MM.1S (cell line): ENCODE measurements at regions not wholly inside any gene's neighbourhood (a gene's known extent, or its start where the extent isn't known, plus 50 kb on each side); places are given as distances from the start of the nearest gene placed in this dataset.

Experiments
- DNase-seq: peaks from one replicate; pipeline ENCODE4 v3.0.0-alpha.2; 2015
- H2AFZ ChIP-seq: fragments of 300-600 bp; sonication (generic); 2 replicates; pipeline ENCODE4 v1.6.0; 2016; ENCODE audit warnings: antibody characterized with exemption, low read length
- H3F3A ChIP-seq: fragments of 300-600 bp; sonication (generic); 2 replicates; pipeline ENCODE4 v1.6.1; 2016; ENCODE audit warnings: mild to moderate bottlenecking, antibody characterized with exemption, low read length, moderate library complexity, mixed read lengths; ENCODE audit not compliant: insufficient read depth
- H3K27ac ChIP-seq: fragments of 300-600 bp; sonication (generic); 2 replicates; pipeline ENCODE4 v1.5.1; 2016; ENCODE audit warnings: mild to moderate bottlenecking, low read length
- H3K27me3 ChIP-seq: fragments of 300-600 bp; sonication (generic); replicated peaks from 2 replicates; pipeline ENCODE4 v1.6.0; 2016; ENCODE audit warnings: low read length; ENCODE audit not compliant: insufficient read depth
- H3K36me3 ChIP-seq: fragments of 300-600 bp; sonication (generic); replicated peaks from 2 replicates; pipeline ENCODE4 v1.6.1; 2016; ENCODE audit warnings: mild to moderate bottlenecking, low read length, mixed read lengths; ENCODE audit not compliant: insufficient read depth
- H3K4me1 ChIP-seq: fragments of 300-600 bp; sonication (generic); 2 replicates; pipeline ENCODE4 v1.6.1; 2016; ENCODE audit warnings: low read length, mixed read lengths
- H3K4me2 ChIP-seq: fragments of 300-600 bp; sonication (generic); 2 replicates; pipeline ENCODE4 v1.6.0; 2016; ENCODE audit warnings: low read depth, low read length
- H3K4me3 ChIP-seq: fragments of 300-600 bp; sonication (generic); 2 replicates; pipeline ENCODE4 v1.5.1; 2016; ENCODE audit warnings: low read length, mixed read lengths
- H3K79me2 ChIP-seq: fragments of 300-600 bp; sonication (generic); 2 replicates; pipeline ENCODE4 v1.6.1; 2016; ENCODE audit warnings: mixed run types, low read length, mixed read lengths
- H3K9ac ChIP-seq: fragments of 300-600 bp; sonication (generic); 2 replicates; pipeline ENCODE4 v1.6.1; 2016; ENCODE audit warnings: low read length, mixed read lengths
- H3K9me2 ChIP-seq: fragments of 300-600 bp; sonication (generic); replicated peaks from 2 replicates; pipeline ENCODE4 v1.6.1; 2016; ENCODE audit warnings: mild to moderate bottlenecking, low read length, mixed read lengths; ENCODE audit not compliant: insufficient read depth
- H3K9me3 ChIP-seq: fragments of 300-600 bp; sonication (generic); replicated peaks from 2 replicates; pipeline ENCODE4 v1.6.1; 2016; ENCODE audit warnings: mild to moderate bottlenecking, low read length, mixed read lengths; ENCODE audit not compliant: insufficient read depth
- H4K20me1 ChIP-seq: fragments of 300-600 bp; sonication (generic); 2 replicates; pipeline ENCODE4 v1.6.1; 2016; ENCODE audit warnings: mild to moderate bottlenecking, low read length, moderate library complexity, mixed read lengths; ENCODE audit not compliant: insufficient read depth
- CTCF ChIP-seq: fragments of 300-600 bp; sonication (generic); IDR thresholded peaks from 2 replicates; pipeline ENCODE4 v1.5.1; 2016; ENCODE audit warnings: antibody characterized with exemption, low read length, mixed read lengths
- EZH2 ChIP-seq: fragments of 300-600 bp; sonication (generic); optimal IDR thresholded peaks from 2 replicates; pipeline ENCODE3; 2017; ENCODE audit warnings: low read depth, mild to moderate bottlenecking, antibody characterized with exemption, low read length, mixed read lengths
- EZH2phosphoT487 ChIP-seq: fragments of 300-600 bp; sonication (generic); IDR thresholded peaks from 2 replicates; pipeline ENCODE4 v1.6.1; 2018; ENCODE audit warnings: antibody characterized with exemption, low read length

DNA sequence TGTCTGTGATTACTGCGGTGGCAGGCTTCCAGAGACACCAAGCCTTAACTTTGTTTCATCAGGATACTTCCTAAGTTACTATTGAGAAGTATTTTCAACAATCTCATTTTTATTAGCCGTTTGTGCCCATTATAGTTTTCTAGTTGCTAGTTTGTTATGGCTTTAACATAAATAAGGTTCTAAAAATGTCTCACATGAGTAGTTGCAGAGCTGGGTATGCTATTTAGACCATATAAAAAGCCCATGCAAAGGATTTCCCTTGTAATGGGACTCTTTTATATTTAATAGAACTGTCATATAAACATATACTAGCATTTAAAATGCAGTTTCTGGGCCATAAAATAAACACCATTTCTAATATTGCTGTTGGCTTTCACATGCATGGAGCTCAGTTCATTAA is 205.3 kb upstream of the TCF21 start:
- Histone ChIP-seq H2AFZ (no peak overlapping the region), H4K20me1 (no peaks in the 10 kb centered on the region), H3F3A (no peaks in the 10 kb centered on the region), H3K27me3 (no peaks in the 10 kb centered on the region), H3K4me2 (no peak overlapping the region), H3K4me1 (no peaks in the 10 kb centered on the region), H3K9ac (no peak overlapping the region), H3K79me2 (no peaks in the 10 kb centered on the region), H3K36me3 (no peaks in the 10 kb centered on the region), H3K27ac (no peak overlapping the region), H3K4me3 (no peak overlapping the region), H3K9me2 (no peaks in the 10 kb centered on the region), H3K9me3 (no peaks in the 10 kb centered on the region)
- no peak for TF ChIP-seq CTCF
- no peak for TF ChIP-seq EZH2
- no peak for TF ChIP-seq EZH2phosphoT487
- no peak for DNase-seq

GRCh38 chr6:133688705-133689492 is 200.0 kb upstream of the TCF21 start:
- DNase-seq = no peak
- Histone ChIP-seq H3K27me3 (no peaks in the 10 kb centered on the region), H3K4me1 (no peaks in the 10 kb centered on the region), H3K9me3 (no peaks in the 10 kb centered on the region), H3K27ac (no peak overlapping the region), H3K79me2 (no peaks in the 10 kb centered on the region), H3K9ac (no peak overlapping the region), H2AFZ (no peak overlapping the region), H3F3A (no peaks in the 10 kb centered on the region), H3K36me3 (no peaks in the 10 kb centered on the region), H3K9me2 (no peaks in the 10 kb centered on the region), H3K4me2 (no peak overlapping the region), H4K20me1 (no peaks in the 10 kb centered on the region), H3K4me3 (no peak overlapping the region)
- TF ChIP-seq EZH2phosphoT487 = no peak
- no peak for TF ChIP-seq CTCF
- no peak for TF ChIP-seq EZH2

DNA sequence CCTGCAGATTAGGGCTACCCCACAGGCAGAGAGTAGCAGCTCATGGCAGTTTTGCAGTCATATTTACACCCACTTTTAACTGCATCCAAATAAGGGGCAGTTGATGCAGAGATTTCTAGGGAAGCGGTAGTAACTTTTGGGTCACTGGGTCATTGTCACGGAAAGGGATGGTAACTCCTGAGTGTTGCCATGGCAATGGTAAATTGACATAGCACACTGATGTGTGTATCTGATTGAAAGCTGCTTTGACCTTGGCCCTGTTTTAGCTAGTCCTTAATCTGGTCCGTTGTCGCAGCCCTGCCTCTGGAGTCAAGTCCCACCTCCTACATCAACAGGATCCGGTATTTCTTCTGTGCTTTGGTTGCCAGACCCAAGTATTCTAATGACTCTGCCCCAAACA is 199.1 kb upstream of the TCF21 start:
- Histone ChIP-seq H3K27me3 (no peaks in the 10 kb centered on the region), H3K9ac (no peak overlapping the region), H2AFZ (no peak overlapping the region), H4K20me1 (no peaks in the 10 kb centered on the region), H3F3A (no peaks in the 10 kb centered on the region), H3K9me2 (no peaks in the 10 kb centered on the region), H3K9me3 (no peaks in the 10 kb centered on the region), H3K27ac (no peak overlapping the region), H3K36me3 (no peaks in the 10 kb centered on the region), H3K4me1 (no peaks in the 10 kb centered on the region), H3K79me2 (no peaks in the 10 kb centered on the region), H3K4me3 (no peak overlapping the region), H3K4me2 (no peak overlapping the region)
- no peak for DNase-seq
- no peak for TF ChIP-seq EZH2phosphoT487
- no peak for TF ChIP-seq EZH2
- TF ChIP-seq CTCF = no peak
